Activated CD4-positive, alpha-beta T cell treated with anti-CD3 and anti-CD28 coated beads, Interleukin-10, Interleukin-2, amounts not matched to agents 100 ng/mL and 50 ng/mL, durations not matched to agents 16 hours and 8 hours (primary cell): ENCODE measurements at regions not wholly inside any gene's neighbourhood (a gene's known extent, or its start where the extent isn't known, plus 50 kb on each side); places are given as distances from the start of the nearest gene placed in this dataset.

Source experiments
- DNase-seq: peaks from one replicate; pipeline ENCODE4 v3.0.0-alpha.2; 2020

DNA sequence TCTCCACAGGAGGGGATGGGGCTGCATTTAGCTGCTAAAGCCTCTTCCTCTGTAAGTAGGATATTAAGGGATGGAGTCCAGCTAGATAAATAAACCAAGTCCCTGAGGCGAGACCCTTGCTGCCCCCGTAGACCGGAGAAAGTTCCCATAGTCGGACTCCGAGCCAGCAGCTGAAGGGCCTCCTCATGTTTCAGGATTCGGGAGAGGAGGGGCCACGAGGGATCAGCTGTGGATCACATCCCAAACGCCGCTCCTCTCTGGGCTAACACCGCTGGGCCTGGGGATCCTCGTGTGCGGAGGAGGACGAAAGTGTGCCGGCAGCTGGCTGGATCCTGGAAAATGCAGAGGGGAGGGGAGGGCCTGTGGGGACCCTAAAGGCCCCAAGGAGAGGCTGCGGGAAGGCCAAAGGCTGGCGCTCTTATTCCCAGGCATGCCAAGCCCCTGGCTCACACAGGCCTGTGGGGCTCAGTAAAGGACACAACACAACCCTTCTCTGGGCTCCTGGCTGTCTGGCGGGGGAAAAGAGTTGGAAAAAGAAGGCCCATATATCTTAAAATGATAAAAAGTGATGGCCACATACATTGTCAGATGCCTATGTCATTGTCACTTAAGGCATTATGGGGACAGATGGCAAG is 82.5 kb upstream of the TMEM72 start:
- DNase-seq: no peak

DNA sequence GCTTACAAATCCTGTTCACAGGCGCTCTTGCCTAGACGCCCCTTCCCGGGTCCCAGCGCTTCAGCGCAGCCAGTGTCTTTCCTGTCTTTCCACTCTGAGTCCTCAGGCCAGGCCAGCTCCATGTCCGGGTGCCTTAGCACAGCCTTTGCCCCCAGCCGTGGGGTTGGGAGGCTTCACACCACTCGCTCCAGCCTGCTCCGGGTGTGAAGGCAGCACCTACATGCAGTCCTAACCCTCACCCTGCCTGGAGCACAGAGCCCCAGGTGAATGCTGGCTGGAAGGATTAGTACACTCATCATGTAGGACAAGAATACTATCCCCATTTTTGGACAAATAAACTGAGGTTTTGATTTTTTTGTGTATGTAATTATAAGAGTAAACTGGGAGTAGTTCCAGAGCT is 81.7 kb upstream of the TMEM72 start:
- no peak for DNase-seq

DNA sequence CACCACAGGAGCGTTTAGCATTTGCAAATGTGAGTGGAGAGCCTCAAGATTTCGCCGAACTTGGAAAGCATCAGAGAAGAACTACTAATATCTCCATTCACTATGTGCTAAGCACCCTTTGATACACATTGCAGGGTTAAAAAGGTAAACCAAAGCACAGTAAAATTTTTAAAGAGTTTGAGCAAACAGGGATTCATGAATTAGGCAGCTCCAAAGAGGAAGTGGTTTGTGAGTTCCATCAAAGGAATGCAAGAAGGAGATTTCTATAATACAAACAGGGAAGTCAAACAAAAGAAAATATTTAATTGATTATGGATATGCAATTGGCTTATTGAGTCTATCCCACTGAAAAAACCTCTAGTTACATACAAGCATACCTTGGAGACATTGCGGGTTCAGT is 81.1 kb upstream of the TMEM72 start:
- no peak for DNase-seq

DNA sequence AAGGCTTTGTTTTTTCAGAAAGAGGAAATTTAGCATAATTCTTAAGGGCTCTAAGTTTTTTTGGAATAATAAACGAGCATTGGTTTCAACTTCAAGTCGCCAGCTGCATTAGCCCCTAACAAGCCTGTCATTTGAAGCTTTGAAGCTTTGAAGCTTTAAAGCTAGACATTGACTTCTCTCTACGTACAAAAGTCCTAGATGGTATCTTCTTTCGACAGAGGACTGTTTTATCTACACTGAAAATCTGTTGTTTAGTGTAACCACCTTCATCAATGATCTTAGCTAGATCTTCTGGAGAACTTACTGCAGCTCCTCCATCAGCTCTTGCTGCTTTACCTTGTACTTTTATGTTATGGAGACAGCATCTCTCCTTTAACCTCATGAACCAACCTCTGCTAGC is 79.6 kb upstream of the TMEM72 start:
- DNase-seq: no peak

- no peak for DNase-seq
Observed at GRCh38 chr10:44832595-44833390, 78.3 kb upstream of the TMEM72 start.

GRCh38 chr10:44834131-44834530 is 77.0 kb upstream of the TMEM72 start:
- DNase-seq: no peak

- DNase-seq: no peak
Observed at GRCh38 chr10:44835300-44835699, 75.8 kb upstream of the TMEM72 start.

DNA sequence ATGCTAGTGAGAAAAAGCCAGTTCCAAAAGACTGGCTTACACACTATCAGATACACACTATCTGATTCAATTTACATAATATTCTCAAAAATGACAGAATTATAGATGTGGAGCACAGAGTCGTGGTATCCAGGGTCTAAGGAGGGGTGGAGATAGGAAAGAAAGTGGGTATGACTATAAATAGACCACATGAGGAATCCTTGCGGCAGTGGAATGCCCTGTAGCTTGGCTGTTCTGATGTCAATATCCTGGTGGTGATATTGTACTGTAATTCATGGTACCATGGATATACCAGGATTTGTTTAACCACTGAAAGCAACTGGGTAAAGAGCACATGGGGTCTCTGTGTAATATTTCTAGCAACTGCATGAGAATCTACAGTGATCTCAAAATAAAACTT is 67.7 kb upstream of the TMEM72 start:
- DNase-seq: no peak

GRCh38 chr10:44845361-44846175 is 65.6 kb upstream of the TMEM72 start:
- DNase-seq: no peak

GRCh38 chr10:44847110-44847509 is 64.0 kb upstream of the TMEM72 start:
- DNase-seq: no peak

- no peak for DNase-seq
Observed at GRCh38 chr10:44848211-44848610, 62.9 kb upstream of the TMEM72 start.

DNA sequence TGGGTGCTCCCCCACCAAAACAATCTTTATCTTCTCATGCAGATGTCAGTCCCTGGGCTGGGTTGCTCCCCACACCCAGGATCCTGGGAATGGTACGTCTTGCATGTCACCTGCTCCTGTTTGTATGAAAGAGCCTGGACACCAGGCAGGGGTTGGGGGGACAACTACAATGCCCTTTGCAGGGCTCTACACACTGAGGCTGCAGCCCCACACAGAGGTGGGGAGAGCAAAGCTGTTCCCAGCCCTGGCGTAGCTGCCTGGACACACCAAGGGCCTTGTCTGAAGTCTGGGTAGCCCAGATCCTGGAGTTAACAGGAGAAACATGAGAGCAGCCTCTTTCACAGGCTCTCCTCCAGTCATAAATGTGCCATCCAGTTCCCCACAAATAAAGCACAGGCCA is 61.2 kb upstream of the TMEM72 start:
- no peak for DNase-seq

DNA sequence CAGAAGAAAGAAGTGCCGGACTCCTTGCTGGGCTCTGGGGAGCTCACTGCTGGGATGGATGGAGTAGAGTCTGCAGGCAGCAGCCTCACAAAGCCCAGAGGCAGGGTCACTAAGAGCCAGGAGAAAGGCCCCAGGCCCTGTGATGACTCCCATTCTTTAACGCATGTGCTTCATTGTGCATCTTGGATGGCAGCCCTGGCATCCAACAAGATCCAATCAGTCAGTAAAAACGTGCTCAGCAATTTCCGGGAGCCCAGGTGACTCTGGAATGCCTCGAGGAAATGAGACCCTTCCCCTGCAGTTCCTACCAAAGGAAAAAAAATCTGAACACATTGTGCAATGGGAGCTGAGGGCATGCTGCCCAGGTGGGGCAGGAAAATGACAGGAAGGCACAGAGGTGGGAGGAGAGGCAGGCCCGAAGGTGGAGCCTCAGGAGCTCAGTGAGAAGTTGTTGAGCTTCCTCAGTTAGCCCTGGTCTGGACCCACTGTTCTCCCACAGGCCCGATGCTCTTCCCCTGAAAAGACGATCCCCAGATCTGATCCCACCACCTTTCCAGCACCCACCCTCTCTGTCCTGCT is 60.7 kb upstream of the TMEM72 start:
- DNase-seq: no peak

DNA sequence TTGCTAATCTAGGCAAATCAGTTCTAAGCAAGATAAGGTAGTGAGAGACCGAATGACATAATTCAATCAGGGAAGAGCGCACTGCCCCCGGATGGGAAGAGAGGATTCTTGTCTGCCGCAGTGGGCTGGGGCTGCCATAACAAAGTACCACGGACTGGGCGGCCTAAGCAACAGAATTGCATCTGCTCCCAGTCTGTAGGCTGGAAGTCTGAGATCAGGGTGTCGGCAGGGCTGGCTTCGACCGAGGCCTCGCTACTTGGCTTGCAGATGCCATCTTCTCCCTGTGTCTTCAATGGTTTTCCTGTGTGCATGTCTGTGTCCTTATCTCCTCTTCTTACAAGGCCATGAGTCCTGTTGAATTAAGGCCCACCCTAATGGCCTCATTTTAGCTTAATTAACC is 59.7 kb upstream of the TMEM72 start:
- no peak for DNase-seq

DNA sequence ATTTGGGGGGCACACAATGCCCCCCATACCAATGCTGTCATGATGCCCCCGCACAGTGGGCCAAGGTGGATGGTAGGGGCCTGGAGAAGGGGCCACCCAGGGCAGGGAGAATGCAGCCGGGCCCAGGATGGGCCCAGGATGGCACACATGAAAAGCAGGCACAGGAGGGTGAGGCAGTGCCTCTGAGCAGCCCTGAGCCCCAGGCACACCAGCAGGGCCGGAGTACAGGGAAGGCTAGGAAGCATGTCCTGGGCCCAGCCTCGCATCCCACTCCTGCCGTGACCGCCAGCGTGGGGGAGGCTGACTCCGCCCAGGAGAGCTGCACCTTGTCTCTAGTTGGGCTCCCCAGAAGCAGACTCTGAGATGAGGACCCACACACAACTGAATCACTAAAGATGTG is 59.3 kb upstream of the TMEM72 start:
- DNase-seq: no peak

- DNase-seq: peak; percentile 7
Observed at GRCh38 chr10:44853148-44853734, 57.9 kb upstream of the TMEM72 start.

- no peak for DNase-seq
Observed at GRCh38 chr10:44853796-44854195, 57.3 kb upstream of the TMEM72 start.

DNA sequence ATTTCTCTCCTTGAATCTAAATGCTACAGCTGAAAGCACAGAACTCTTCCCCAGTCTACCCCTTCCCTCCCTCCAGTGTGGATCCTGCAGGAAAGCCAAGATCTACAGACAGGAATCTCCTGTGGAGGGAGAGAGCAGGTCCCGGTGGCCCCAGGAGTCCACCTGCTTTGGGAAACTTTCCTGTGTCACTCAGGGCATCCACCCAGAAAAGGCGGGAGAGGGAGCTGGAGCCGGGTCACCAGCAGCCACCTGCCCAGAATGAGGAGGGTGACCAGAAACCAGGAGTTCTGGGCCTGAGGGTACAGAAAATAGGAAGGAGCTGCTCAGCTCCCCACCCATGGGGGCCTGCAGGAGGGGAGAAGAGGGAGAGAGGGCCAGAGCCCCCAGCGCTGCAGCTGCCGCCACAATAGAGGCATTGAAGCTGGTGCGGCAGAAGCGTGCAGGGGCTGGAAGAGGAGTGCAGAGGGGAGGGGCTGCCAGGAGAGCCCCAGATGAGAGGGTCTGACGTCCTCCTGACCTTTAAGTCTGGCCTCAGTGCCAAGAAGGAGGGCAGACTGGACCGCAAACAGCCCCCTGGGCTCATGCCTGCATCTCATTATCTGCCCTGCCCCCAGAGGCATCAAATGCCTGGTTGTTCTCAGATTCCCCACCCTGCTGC is 56.3 kb upstream of the TMEM72 start:
- DNase-seq: no peak

- DNase-seq: no peak
Observed at GRCh38 chr10:44856696-44857095, 54.4 kb upstream of the TMEM72 start.

DNA sequence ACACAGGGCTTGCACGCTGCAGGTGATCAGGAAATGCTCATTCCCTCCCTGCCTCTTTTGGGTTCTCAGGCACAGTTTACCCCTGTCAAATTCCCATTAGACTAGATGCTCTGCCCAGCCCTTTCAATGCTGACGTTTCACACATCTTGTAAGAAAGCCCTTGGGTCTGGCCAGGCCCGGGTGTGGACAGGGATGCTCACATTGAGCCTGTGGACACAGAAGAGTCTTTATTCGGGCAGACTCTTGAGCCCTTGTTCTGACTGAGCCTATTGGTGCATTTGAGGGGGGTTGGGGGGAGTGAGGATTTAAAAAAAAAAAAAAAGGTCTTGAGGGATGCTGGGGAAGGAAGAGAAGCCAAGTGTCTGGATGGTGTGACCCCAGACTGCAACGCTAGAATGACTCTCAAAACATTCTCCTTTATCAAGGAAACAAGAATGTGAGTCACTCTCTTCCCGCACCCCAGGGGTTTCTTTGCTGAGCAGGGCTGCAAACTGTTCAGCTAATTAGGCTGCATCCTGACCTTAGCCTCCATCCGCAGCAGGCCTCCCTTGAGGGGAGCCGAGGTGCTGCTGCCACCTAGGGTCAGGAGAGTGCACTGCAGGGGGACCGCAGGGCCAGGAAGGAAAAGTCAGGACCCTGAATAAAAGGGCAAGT is 53.6 kb upstream of the TMEM72 start:
- DNase-seq: peak; percentile 62

DNA sequence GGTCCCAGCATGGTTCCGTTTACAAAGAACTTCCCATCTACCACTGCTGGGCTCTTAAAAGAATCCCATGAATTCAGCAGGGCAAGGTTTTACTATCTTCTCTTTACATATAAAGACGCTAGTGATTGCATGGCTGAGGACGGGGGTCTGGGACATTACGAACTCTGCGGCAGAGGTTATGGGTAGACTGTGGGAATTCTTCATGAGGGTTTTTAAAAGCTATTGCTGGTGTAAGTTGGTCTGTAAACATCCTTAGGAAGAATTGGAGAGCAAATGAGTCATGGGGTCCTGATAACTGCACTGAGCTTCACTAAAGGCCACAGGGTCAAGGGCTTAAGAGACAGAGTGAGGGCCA is 53.1 kb upstream of the TMEM72 start:
- DNase-seq: no peak

DNA sequence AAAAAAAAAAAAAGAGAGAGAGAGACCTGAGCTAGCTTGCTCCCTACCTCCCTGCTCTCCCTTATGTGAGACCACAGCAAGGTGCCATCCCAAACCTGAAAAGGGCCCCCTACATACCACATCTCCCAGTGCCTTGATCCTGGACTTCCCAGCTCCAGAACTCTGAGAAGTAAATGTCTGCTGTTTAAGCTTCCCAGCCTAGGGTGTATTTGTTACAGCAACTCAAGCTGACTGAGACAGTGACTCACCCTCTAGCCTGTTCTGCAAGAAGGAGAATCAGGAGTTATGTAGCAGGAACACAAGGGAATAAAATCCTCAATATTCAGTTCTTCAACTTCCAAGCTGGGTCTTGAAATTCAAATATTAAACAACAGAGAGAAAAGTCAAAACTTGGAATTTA is 52.1 kb upstream of the TMEM72 start:
- DNase-seq: no peak
